ENCODE measurements at regions not wholly inside any gene's neighbourhood (a gene's known extent, or its start where the extent isn't known, plus 50 kb on each side); places are given as distances from the start of the nearest gene placed in this dataset.

GRCh38 chr22:47697861-47698260, 935.4 kb downstream of the TBC1D22A start:
- H2AK5ac ChIP-seq (ENCODE audit: low read depth, low read length): no peak overlapping the region
- ATAC-seq (ENCODE audit: low read depth) (no peak), DNase-seq (no peak)
- H3K9me3 ChIP-seq (ENCODE audit: control insufficient read depth, insufficient read depth, low read length): peaks cover 18% of the 10 kb centered on the region
- H3K9ac ChIP-seq (ENCODE audit: low read depth, low read length): no peak overlapping the region
- H4K91ac ChIP-seq (ENCODE audit: insufficient read depth, low read depth, low read length): no peak overlapping the region
- no peak overlapping the region for H3K4me2 ChIP-seq (ENCODE audit: low read depth, low read length)
- CTCF ChIA-PET: no interaction called here
- no peak overlapping the region for H2AK9ac ChIP-seq (replicated peaks; ENCODE audit: low read depth, low read length, poor library complexity)
- no peak overlapping the region for H2BK5ac ChIP-seq (ENCODE audit: low read depth, low read length, poor library complexity, severe bottlenecking)
- dilution Hi-C loops (cut with HindIII; ENCODE audit: low sequenced_read_pairs, unreplicated experiment) (no loop called here), in situ Hi-C loops (cut with MboI; ENCODE audit: low sequenced_read_pairs) (no loop called here), intact Hi-C loops (cut with micrococcal nuclease) (no loop called here)
- no peak for TF ChIP-seq FOS (IDR thresholded peaks at IDR 0.05; ENCODE audit: low read depth, low read length)
- TF ChIP-seq BHLHE40 (IDR thresholded peaks at IDR 0.05; ENCODE audit: low read depth, low read length): no peak
- no peak for TF ChIP-seq CHD1 (IDR thresholded peaks at IDR 0.05; ENCODE audit: low read depth, low read length)
- TF ChIP-seq RAD21 (IDR thresholded peaks at IDR 0.05; ENCODE audit: low read length): no peak
- TF ChIP-seq MAFK (IDR thresholded peaks at IDR 0.05; ENCODE audit: low read depth, low read length): no peak
- no peak for TF ChIP-seq SMC3 (IDR thresholded peaks at IDR 0.05; ENCODE audit: low read depth, low read length)
- TF ChIP-seq NFE2L2 (IDR thresholded peaks at IDR 0.05; ENCODE audit: low read depth, low read length): no peak
- no peak for TF ChIP-seq RCOR1 (IDR thresholded peaks at IDR 0.05; ENCODE audit: insufficient replicate concordance, low read length)
- no peak for TF ChIP-seq MXI1 (IDR thresholded peaks at IDR 0.05; ENCODE audit: borderline replicate concordance, low read depth, low read length)
- TF ChIP-seq CEBPB (IDR thresholded peaks at IDR 0.05; ENCODE audit: low read depth, low read length): no peak
- TF ChIP-seq CTCF (conservative IDR thresholded peaks at IDR 0.05; ENCODE audit: low read depth, low read length): no peak
- TF ChIP-seq USF2 (IDR thresholded peaks at IDR 0.05; ENCODE audit: low read depth, low read length): no peak
- TF ChIP-seq ELK1 (IDR thresholded peaks at IDR 0.05; ENCODE audit: borderline replicate concordance, low read depth, low read length): no peak
- no peak for TF ChIP-seq MAZ (IDR thresholded peaks at IDR 0.05; ENCODE audit: borderline replicate concordance, low read depth, low read length)
- TF ChIP-seq RFX5 (IDR thresholded peaks at IDR 0.05; ENCODE audit: low read depth, low read length): no peak
- TF ChIP-seq POLR2A (IDR thresholded peaks at IDR 0.05; ENCODE audit: low read depth, low read length): no peak
- no peak overlapping the region for H2BK15ac ChIP-seq (ENCODE audit: low read depth, low read length)
- H3K4me1 ChIP-seq (ENCODE audit: control insufficient read depth, insufficient read depth, low read length): no peaks in the 10 kb centered on the region
- no peaks in the 10 kb centered on the region for H4K20me1 ChIP-seq (ENCODE audit: insufficient read depth, low read length)
- no peak overlapping the region for H3K4ac ChIP-seq (ENCODE audit: low read depth, low read length)
- H3K27ac ChIP-seq (ENCODE audit: insufficient read depth, low read length): no peak overlapping the region
- no peak overlapping the region for H2BK20ac ChIP-seq (ENCODE audit: low read depth, low read length)
- H4K5ac ChIP-seq (ENCODE audit: low read depth, low read length): no peak overlapping the region
- H3K36me3 ChIP-seq (ENCODE audit: control insufficient read depth, insufficient read depth, low read length): no peaks in the 10 kb centered on the region
- no peak overlapping the region for H2BK120ac ChIP-seq (ENCODE audit: low read depth, low read length)
- H3K56ac ChIP-seq (ENCODE audit: extremely low read depth, insufficient read depth, low read length): no peak overlapping the region
- no peak overlapping the region for H3K18ac ChIP-seq (ENCODE audit: low read depth, low read length)
- POLR2A ChIA-PET (ENCODE audit: unreplicated experiment): no interaction called here
- no TSS peak for BruUV-seq (replicated peaks)
- H3K9me1 ChIP-seq (ENCODE audit: insufficient read depth, low read length): no peaks in the 10 kb centered on the region
- no CpG with 5 or more reads among the region's 1 CpG for WGBS, 2 experiments (ENCODE audit: extremely low coverage in 2 of 2, insufficient read length in 1 of 2)
- H3K79me1 ChIP-seq (ENCODE audit: low read depth in 1 of 2, low read length in 2 of 2): no peaks in the 10 kb centered on the region
- no peak overlapping the region for H2AFZ ChIP-seq (replicated peaks; ENCODE audit: low read length, poor library complexity)
- H3K27me3 ChIP-seq (ENCODE audit: control insufficient read depth, insufficient read depth, low read length): no peaks in the 10 kb centered on the region
- H3K14ac ChIP-seq (replicated peaks; ENCODE audit: low read depth, low read length): no peak overlapping the region
- H3K4me3 ChIP-seq (ENCODE audit: insufficient read depth, low read depth, low read length): no peak overlapping the region
- H4K8ac ChIP-seq (ENCODE audit: low read depth in 2 of 2, low read length in 2 of 2): no peak overlapping the region
- H3K23ac ChIP-seq (ENCODE audit: low read depth, low read length): no peak overlapping the region

Measured in IMR-90 (cell line).